PC-3 (cell line): ENCODE measurements at regions not wholly inside any gene's neighbourhood (a gene's known extent, or its start where the extent isn't known, plus 50 kb on each side); places are given as distances from the start of the nearest gene placed in this dataset.

ENCODE experiments used
- ATAC-seq: fragments of 200-7000 bp; cut with Tn5 transposase; 2 replicates; pipeline ENCODE4 v1.9.1; 2020; ENCODE audit warnings: mild to moderate bottlenecking, moderate library complexity
- BruUV-seq: library from RNA; stranded (reverse); fragments of 400-500 nt; replicated peaks from 2 replicates; lab custom pipeline; 2021; lab: Mats Ljungman, UMichigan
- CTCF ChIA-PET: fragments of 300-600 bp; sonication (Branson Sonifier 250); formaldehyde crosslinking; loops from one replicate; lab custom pipeline; 2022; ENCODE audit warnings: antibody characterized with exemption; lab: Charles Lee
- POLR2A ChIA-PET: fragments of 300-600 bp; sonication (Branson Sonifier 250); formaldehyde crosslinking; loops from one replicate; lab custom pipeline; 2022; ENCODE audit warnings: antibody characterized with exemption; ENCODE audit not compliant: unreplicated experiment; lab: Charles Lee
- DNase-seq: peaks from one replicate; pipeline ENCODE4 v3.0.0-alpha.2; 2015
- H2AFZ ChIP-seq: fragments of 300-600 bp; sonication (generic); 2 replicates; pipeline ENCODE4 v1.6.0; 2016; ENCODE audit warnings: antibody characterized with exemption, low read length
- H3F3A ChIP-seq: fragments of 300-600 bp; sonication (generic); one replicate; pipeline ENCODE4 v1.6.0; 2017; ENCODE audit warnings: antibody characterized with exemption, low read length, control low read depth, mild to moderate bottlenecking; ENCODE audit not compliant: unreplicated experiment
- H3K27ac ChIP-seq: fragments of 300-600 bp; sonication (generic); 2 replicates; pipeline ENCODE4 v1.5.1; 2016; ENCODE audit warnings: mild to moderate bottlenecking, low read length
- H3K27me3 ChIP-seq: fragments of 300-600 bp; sonication (generic); 2 replicates; pipeline ENCODE4 v1.6.1; 2016; ENCODE audit warnings: low read length, mixed read lengths
- H3K36me3 ChIP-seq: fragments of 300-600 bp; sonication (generic); 2 replicates; pipeline ENCODE4 v1.6.1; 2016; ENCODE audit warnings: low read depth, mixed run types, low read length, mixed read lengths
- H3K4me1 ChIP-seq: fragments of 300-600 bp; sonication (generic); 2 replicates; pipeline ENCODE4 v1.5.1; 2016; ENCODE audit warnings: low read length; ENCODE audit not compliant: insufficient read depth
- H3K4me2 ChIP-seq: fragments of 300-600 bp; sonication (generic); 2 replicates; pipeline ENCODE4 v1.6.0; 2016; ENCODE audit warnings: low read length
- H3K4me3 ChIP-seq: fragments of 300-600 bp; sonication (generic); 2 replicates; pipeline ENCODE4 v1.5.1; 2016; ENCODE audit warnings: mild to moderate bottlenecking, low read length, mixed read lengths
- H3K79me2 ChIP-seq: fragments of 300-600 bp; sonication (generic); 2 replicates; pipeline ENCODE4 v1.6.1; 2017; ENCODE audit warnings: low read length, mixed read lengths
- H3K9ac ChIP-seq: fragments of 300-600 bp; sonication (generic); 2 replicates; pipeline ENCODE4 v1.6.0; 2016; ENCODE audit warnings: mild to moderate bottlenecking, low read length
- H3K9me2 ChIP-seq: fragments of 300-600 bp; sonication (generic); replicated peaks from 2 replicates; pipeline ENCODE4 v1.6.1; 2016; ENCODE audit warnings: mixed run types, low read length, mixed read lengths
- H3K9me3 ChIP-seq: fragments of 300-600 bp; sonication (generic); 2 replicates; pipeline ENCODE4 v1.6.1; 2016; ENCODE audit warnings: low read length, mixed read lengths
- H4K20me1 ChIP-seq: fragments of 300-600 bp; sonication (generic); 2 replicates; pipeline ENCODE4 v1.6.1; 2016; ENCODE audit warnings: low read length, mixed read lengths
- EZH2 ChIP-seq: fragments of 300-600 bp; sonication (generic); IDR thresholded peaks from one replicate; pipeline ENCODE4 v1.6.1; 2017; ENCODE audit warnings: antibody characterized with exemption, mild to moderate bottlenecking, low read length; ENCODE audit not compliant: unreplicated experiment
- EZH2phosphoT487 ChIP-seq: fragments of 300-600 bp; sonication (generic); IDR thresholded peaks from 2 replicates; pipeline ENCODE4 v1.6.1; 2018; ENCODE audit warnings: mild to moderate bottlenecking, antibody characterized with exemption, low read length, borderline replicate concordance
- intact Hi-C: fragments of 100-400 bp; cut with micrococcal nuclease; formaldehyde crosslinking; loops from 2 replicates; pipeline ENCODE4 v1.9.0; 2023
- TF ChIP-seq, protein P1 (sequence below): fragments of 300-600 bp; sonication (generic); conservative IDR thresholded peaks from 2 replicates; pipeline ENCODE4 v1.5.1; 2017; ENCODE audit warnings: antibody characterized with exemption, low read depth, mild to moderate bottlenecking, low read length

DNA sequence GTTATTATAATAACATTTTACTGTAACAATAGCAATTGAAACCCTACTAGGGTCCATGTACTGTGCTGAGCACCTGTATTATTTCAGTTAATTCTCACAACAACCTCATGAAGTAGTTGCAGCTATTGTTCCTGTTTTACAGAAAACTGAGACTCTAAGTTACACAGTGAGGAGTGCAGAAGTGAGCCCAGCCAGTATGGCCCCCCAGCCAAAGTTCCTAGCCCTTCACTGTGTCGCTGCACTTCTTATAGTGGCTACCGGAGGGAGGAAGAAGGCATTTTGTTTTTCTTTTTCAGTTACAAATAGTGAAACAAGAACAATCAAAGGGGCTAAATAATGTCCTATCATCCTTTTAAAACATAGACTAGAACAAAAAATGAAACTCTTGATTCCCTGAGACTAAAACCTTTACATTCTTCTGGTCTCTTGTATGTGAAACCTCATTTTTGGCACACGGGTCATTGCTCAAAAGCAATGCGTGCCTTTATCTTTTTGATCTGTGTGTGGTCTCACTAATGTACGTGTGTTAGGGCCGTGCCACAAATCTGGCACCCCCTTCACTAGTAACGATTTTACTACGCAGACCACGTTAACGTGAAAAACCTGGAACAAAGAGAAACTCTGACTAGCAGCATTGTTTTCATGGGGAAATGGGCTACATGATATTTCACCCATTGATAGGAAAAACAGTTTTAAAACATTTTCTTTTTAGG, 88.7 kb downstream of the LLPH start:
- intact Hi-C loops = no loop called here
- Histone ChIP-seq H3K27ac (no peak overlapping the region), H2AFZ (no peak overlapping the region), H3K36me3 (no peaks in the 10 kb centered on the region), H3K9me2 (no peaks in the 10 kb centered on the region), H3K9ac (no peak overlapping the region), H4K20me1 (no peaks in the 10 kb centered on the region), H3K4me1 (peaks cover 4% of the 10 kb centered on the region), H3K27me3 (no peaks in the 10 kb centered on the region), H3F3A (no peaks in the 10 kb centered on the region), H3K79me2 (no peaks in the 10 kb centered on the region), H3K4me2 (no peak overlapping the region), H3K9me3 (no peaks in the 10 kb centered on the region), H3K4me3 (no peak overlapping the region)
- TF ChIP-seq, protein P1, sequence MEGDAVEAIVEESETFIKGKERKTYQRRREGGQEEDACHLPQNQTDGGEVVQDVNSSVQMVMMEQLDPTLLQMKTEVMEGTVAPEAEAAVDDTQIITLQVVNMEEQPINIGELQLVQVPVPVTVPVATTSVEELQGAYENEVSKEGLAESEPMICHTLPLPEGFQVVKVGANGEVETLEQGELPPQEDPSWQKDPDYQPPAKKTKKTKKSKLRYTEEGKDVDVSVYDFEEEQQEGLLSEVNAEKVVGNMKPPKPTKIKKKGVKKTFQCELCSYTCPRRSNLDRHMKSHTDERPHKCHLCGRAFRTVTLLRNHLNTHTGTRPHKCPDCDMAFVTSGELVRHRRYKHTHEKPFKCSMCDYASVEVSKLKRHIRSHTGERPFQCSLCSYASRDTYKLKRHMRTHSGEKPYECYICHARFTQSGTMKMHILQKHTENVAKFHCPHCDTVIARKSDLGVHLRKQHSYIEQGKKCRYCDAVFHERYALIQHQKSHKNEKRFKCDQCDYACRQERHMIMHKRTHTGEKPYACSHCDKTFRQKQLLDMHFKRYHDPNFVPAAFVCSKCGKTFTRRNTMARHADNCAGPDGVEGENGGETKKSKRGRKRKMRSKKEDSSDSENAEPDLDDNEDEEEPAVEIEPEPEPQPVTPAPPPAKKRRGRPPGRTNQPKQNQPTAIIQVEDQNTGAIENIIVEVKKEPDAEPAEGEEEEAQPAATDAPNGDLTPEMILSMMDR = no peak
- TF ChIP-seq EZH2phosphoT487 (no peak), EZH2 (no peak)
- CTCF ChIA-PET = no interaction called here
- POLR2A ChIA-PET = no interaction called here
- no peak for ATAC-seq
- no peak for DNase-seq
- BruUV-seq = no TSS peak

DNA sequence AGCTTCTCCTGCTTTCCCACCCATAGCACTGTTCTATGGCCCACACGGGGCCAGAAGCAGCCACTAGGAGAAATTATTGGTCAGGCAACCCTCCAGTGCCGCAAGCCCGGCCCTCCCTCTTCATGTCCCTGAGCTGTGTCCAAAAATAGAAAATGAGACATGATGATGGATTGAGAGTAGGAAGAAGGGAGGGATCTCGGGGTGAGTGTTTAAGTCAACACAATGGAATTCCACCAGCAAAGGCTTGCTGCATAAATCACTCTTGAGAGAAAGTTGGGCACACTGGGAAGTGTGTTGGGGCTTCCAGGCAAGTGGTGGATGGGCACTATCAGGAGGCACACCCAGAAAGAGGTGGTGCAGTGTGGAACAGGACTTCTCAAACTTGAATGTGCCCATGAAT, 94.2 kb downstream of the LLPH start:
- Histone ChIP-seq H3K36me3 (no peaks in the 10 kb centered on the region), H3K9me2 (no peaks in the 10 kb centered on the region), H4K20me1 (no peaks in the 10 kb centered on the region), H3K27me3 (no peaks in the 10 kb centered on the region), H3F3A (no peaks in the 10 kb centered on the region), H3K4me3 (no peak overlapping the region), H3K79me2 (no peaks in the 10 kb centered on the region), H3K9ac (no peak overlapping the region), H3K4me1 (peaks cover 19% of the 10 kb centered on the region), H3K27ac (peak overlapping the region; percentile 21), H3K4me2 (peak overlapping the region; percentile 32), H2AFZ (peak overlapping the region; percentile 36), H3K9me3 (no peaks in the 10 kb centered on the region)
- DNase-seq = peak; percentile 93
- BruUV-seq = no TSS peak
- ChIA-PET POLR2A (no interaction called here), CTCF (interaction anchor here (0.6 to 1.2 kb wide), 4 partner anchors 51 to 730 kb away, joined by 3 to 8 read pairs (median 5); no protein-coding TSS in a partner anchor)
- peak; percentile 88 for ATAC-seq
- TF ChIP-seq, protein P1 = no peak
- TF ChIP-seq EZH2phosphoT487 (no peak), EZH2 (no peak)
- intact Hi-C loops = loop anchor here (5.0 kb wide), 1 partner anchor 144 kb away; no protein-coding TSS in a partner anchor
